H1 (cell line): ENCODE measurements at regions not wholly inside any gene's neighbourhood (a gene's known extent, or its start where the extent isn't known, plus 50 kb on each side); places are given as distances from the start of the nearest gene placed in this dataset.

Experiments used
- ATF2 ChIP-seq: IDR thresholded peaks from 2 replicates; pipeline ENCODE4 v1.6.1; 2012; ENCODE audit warnings: low read length, inconsistent platforms
- BACH1 ChIP-seq: IDR thresholded peaks from 2 replicates; pipeline ENCODE4 v1.6.1; 2012; ENCODE audit warnings: low read length, improper control_type of control experiment
- CHD1 ChIP-seq: IDR thresholded peaks from 2 replicates; pipeline ENCODE4 v1.6.1; 2012; ENCODE audit warnings: low read depth, low read length, improper control_type of control experiment
- SP1 ChIP-seq: IDR thresholded peaks from 2 replicates; pipeline ENCODE4 v1.6.1; 2011; ENCODE audit warnings: low read depth, low read length

GRCh38 chr9:19637084-19637483, 151.8 kb downstream of the SLC24A2 start (continued):
- TF ChIP-seq BACH1 (no peak), SP1 (no peak), ATF2 (no peak), CHD1 (no peak)
